ENCODE measurements at regions not wholly inside any gene's neighbourhood (a gene's known extent, or its start where the extent isn't known, plus 50 kb on each side); places are given as distances from the start of the nearest gene placed in this dataset.

DNA sequence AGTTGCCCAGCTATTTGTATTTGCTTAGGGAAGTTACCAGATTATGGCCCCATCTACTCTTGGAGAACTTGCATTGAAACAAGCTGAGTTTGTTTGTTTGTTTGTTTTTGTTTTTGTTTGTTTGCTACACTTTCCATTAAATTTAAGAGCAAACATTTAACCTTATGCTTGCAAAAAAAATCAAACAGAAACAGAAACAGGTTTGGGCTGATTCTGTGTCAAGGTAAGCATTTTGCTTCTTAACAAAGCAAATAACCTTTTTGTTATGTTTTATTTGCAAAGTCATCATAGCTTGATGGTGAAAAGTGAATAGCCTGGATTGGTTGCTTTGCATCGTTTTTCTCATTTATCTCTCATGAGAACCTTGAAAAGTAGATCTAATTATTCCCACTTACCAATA lies 531.8 kb downstream of the EFNB2 start:
- H3K4me3 ChIP-seq: no peak overlapping the region
- H3K4me1 ChIP-seq: peaks cover 0 to 13% (median 7%) of the 10 kb centered on the region in 4 donors
- H3K9me3 ChIP-seq: no peaks in the 10 kb centered on the region
- no peaks in the 10 kb centered on the region for H3K36me3 ChIP-seq
- TF ChIP-seq, protein P1, sequence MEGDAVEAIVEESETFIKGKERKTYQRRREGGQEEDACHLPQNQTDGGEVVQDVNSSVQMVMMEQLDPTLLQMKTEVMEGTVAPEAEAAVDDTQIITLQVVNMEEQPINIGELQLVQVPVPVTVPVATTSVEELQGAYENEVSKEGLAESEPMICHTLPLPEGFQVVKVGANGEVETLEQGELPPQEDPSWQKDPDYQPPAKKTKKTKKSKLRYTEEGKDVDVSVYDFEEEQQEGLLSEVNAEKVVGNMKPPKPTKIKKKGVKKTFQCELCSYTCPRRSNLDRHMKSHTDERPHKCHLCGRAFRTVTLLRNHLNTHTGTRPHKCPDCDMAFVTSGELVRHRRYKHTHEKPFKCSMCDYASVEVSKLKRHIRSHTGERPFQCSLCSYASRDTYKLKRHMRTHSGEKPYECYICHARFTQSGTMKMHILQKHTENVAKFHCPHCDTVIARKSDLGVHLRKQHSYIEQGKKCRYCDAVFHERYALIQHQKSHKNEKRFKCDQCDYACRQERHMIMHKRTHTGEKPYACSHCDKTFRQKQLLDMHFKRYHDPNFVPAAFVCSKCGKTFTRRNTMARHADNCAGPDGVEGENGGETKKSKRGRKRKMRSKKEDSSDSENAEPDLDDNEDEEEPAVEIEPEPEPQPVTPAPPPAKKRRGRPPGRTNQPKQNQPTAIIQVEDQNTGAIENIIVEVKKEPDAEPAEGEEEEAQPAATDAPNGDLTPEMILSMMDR (IDR thresholded peaks at IDR 0.05): no peak
- TF ChIP-seq POLR2AphosphoS5 (IDR thresholded peaks at IDR 0.05): no peak
- TF ChIP-seq EP300 (IDR thresholded peaks at IDR 0.05): no peak
- no peak for TF ChIP-seq POLR2A (IDR thresholded peaks at IDR 0.05; ENCODE audit: low read depth)
- no peak overlapping the region for H3K27ac ChIP-seq (replicated peaks in 1 of 4)
- WGBS: 92% methylated on average over 1 of the region's 1 CpG
- no peaks in the 10 kb centered on the region for H3K27me3 ChIP-seq
- intact Hi-C loops (cut with DNase I): no loop called here
- DNase-seq (ENCODE audit: extremely low spot score): no peak

DNA sequence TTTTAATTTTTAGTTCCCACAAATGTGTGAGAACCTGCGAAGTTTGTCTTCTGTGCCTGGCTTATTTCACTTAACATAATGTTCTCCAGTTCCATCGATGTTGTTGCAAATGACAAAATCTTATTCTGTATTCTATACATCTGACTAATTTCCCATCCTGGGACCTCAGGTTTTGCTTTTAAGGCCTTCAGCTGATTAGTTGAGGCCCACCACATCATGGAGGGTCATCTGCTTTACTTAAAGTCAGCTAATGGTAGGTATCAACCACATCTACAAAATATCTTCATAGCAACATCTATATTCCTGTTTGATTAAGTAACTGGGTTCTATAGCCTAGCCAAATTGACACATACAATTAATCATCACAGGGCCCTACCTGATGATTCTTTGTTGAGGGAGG lies 534.0 kb downstream of the EFNB2 start:
- no peak for DNase-seq (ENCODE audit: extremely low spot score)
- 92% methylated on average over 2 of the region's 2 CpGs for WGBS
- no peaks in the 10 kb centered on the region for H3K36me3 ChIP-seq
- H3K27ac ChIP-seq (replicated peaks in 1 of 4): no peak overlapping the region
- no peaks in the 10 kb centered on the region for H3K9me3 ChIP-seq
- peaks cover 0 to 4% (median 2%) of the 10 kb centered on the region in 4 donors for H3K4me1 ChIP-seq
- no peaks in the 10 kb centered on the region for H3K27me3 ChIP-seq
- TF ChIP-seq, protein P1 (IDR thresholded peaks at IDR 0.05): no peak
- TF ChIP-seq EP300 (IDR thresholded peaks at IDR 0.05) (no peak), POLR2AphosphoS5 (IDR thresholded peaks at IDR 0.05) (no peak)
- no peak overlapping the region for H3K4me3 ChIP-seq
- intact Hi-C loops (cut with DNase I): no loop called here

- H3K27ac ChIP-seq (replicated peaks in 1 of 4): no peak overlapping the region
- no peak for DNase-seq (ENCODE audit: extremely low spot score)
- TF ChIP-seq POLR2A (IDR thresholded peaks at IDR 0.05; ENCODE audit: low read depth) (no peak), POLR2AphosphoS5 (IDR thresholded peaks at IDR 0.05) (no peak), EP300 (IDR thresholded peaks at IDR 0.05) (no peak)
- TF ChIP-seq, protein P1 (IDR thresholded peaks at IDR 0.05): no peak
- no peaks in the 10 kb centered on the region for H3K36me3 ChIP-seq
- H3K4me3 ChIP-seq: no peak overlapping the region
- no peaks in the 10 kb centered on the region for H3K4me1 ChIP-seq
- no peaks in the 10 kb centered on the region for H3K9me3 ChIP-seq
- H3K27me3 ChIP-seq: no peaks in the 10 kb centered on the region
- 64% methylated on average over 29 of the region's 29 CpGs for WGBS
- intact Hi-C loops (cut with DNase I): no loop called here
Measured at GRCh38 chr13:105997581-105998550, 537.6 kb downstream of the EFNB2 start.

- no peak overlapping the region for H3K27ac ChIP-seq (replicated peaks in 1 of 4)
- WGBS: 83% methylated on average over 13 of the region's 13 CpGs
- no peaks in the 10 kb centered on the region for H3K9me3 ChIP-seq
- no peaks in the 10 kb centered on the region for H3K36me3 ChIP-seq
- H3K4me3 ChIP-seq: no peak overlapping the region
- no peak for DNase-seq (ENCODE audit: extremely low spot score)
- TF ChIP-seq POLR2AphosphoS5 (IDR thresholded peaks at IDR 0.05) (no peak), EP300 (IDR thresholded peaks at IDR 0.05) (no peak), POLR2A (IDR thresholded peaks at IDR 0.05; ENCODE audit: low read depth) (no peak)
- TF ChIP-seq, protein P1 (IDR thresholded peaks at IDR 0.05): no peak
- H3K27me3 ChIP-seq: no peaks in the 10 kb centered on the region
- intact Hi-C loops (cut with DNase I): no loop called here
- no peaks in the 10 kb centered on the region for H3K4me1 ChIP-seq
Measured at GRCh38 chr13:105996391-105997025, 539.0 kb downstream of the EFNB2 start.

Data from esophagus muscularis mucosa (tissue), 4 donors.